GM12878 (cell line): ENCODE measurements at regions not wholly inside any gene's neighbourhood (a gene's known extent, or its start where the extent isn't known, plus 50 kb on each side); places are given as distances from the start of the nearest gene placed in this dataset.
"Not testable (repeated sequence)": the region's sequence is repeated elsewhere in the genome, so short reads cannot be mapped to it uniquely, and the experiment has no call there.

Experiments
- ATAC-seq: fragments of 200-7000 bp; cut with Tn5 transposase; 3 replicates; pipeline ENCODE4 v1.9.1; 2020; ENCODE audit warnings: mild to moderate bottlenecking, moderate library complexity
- BruUV-seq: library from RNA; stranded (reverse); fragments of 400-500 nt; replicated peaks from 2 replicates; lab custom pipeline; 2021; lab: Mats Ljungman, UMichigan
- CTCF ChIA-PET: fragments of 300-600 bp; sonication (Branson Sonifier 250); formaldehyde crosslinking; extraction: SDS; loops from one replicate; lab custom pipeline; 2021; ENCODE audit warnings: inconsistent platforms; lab: Yijun Ruan, JAX
- POLR2A ChIA-PET: fragments of 350-600 bp; formaldehyde crosslinking; extraction: SDS; loops from one replicate; lab custom pipeline; 2021; ENCODE audit warnings: inconsistent platforms; lab: Charles Lee
- RAD21 ChIA-PET: fragments of 300-600 bp; sonication (Branson Sonifier 250); formaldehyde crosslinking; loops from one replicate; lab custom pipeline; 2023; ENCODE audit warnings: antibody characterized with exemption; ENCODE audit not compliant: unreplicated experiment; lab: Charles Lee
- SMC1A ChIA-PET: fragments of 300-600 bp; sonication (Branson Sonifier 250); formaldehyde crosslinking; loops from one replicate; lab custom pipeline; 2023; ENCODE audit not compliant: unreplicated experiment, uncharacterized antibody; lab: Charles Lee
- DNase-seq: peaks from one replicate; pipeline ENCODE4 v3.0.0-alpha.2; 2011; ENCODE audit warnings: low read depth, low spot score
- FAIRE-seq: peaks from 3 replicates; lab custom pipeline; 2011; peaks lifted over from hg19 to GRCh38; lab: Jason Lieb, UNC
- H2AFZ ChIP-seq: 2 replicates; pipeline ENCODE4 v1.6.0; 2011; ENCODE audit warnings: low read depth, low read length, control low read depth; ENCODE audit not compliant: control insufficient read depth
- H3K27ac ChIP-seq: 2 replicates; pipeline ENCODE4 v1.5.1; 2011; ENCODE audit warnings: control low read depth; ENCODE audit not compliant: control insufficient read depth, insufficient read depth
- H3K27me3 ChIP-seq, 2 experiments: replicated peaks in 1 of 2; 2 replicates each; pipeline versions ENCODE4 v1.6.0 to v1.6.1; 2011; ENCODE audit warnings: low read length in 1 of 2; ENCODE audit not compliant: control insufficient read depth in 2 of 2, insufficient read depth in 2 of 2
- H3K36me3 ChIP-seq, 2 experiments: 2 replicates each; pipeline ENCODE4 v1.5.1; 2011; ENCODE audit warnings: low read length in 1 of 2; ENCODE audit not compliant: control insufficient read depth in 2 of 2, insufficient read depth in 2 of 2
- H3K4me1 ChIP-seq: 2 replicates; pipeline ENCODE4 v1.6.1; 2011; ENCODE audit warnings: mild to moderate bottlenecking, low read length, moderate library complexity, mixed read lengths; ENCODE audit not compliant: control insufficient read depth, insufficient read depth
- H3K4me2 ChIP-seq: 2 replicates; pipeline ENCODE4 v1.6.0; 2011; ENCODE audit warnings: control low read depth; ENCODE audit not compliant: control insufficient read depth, insufficient read depth
- H3K4me3 ChIP-seq: fragments of 200-600 bp; sonication (generic); 2 replicates; pipeline ENCODE4 v1.5.1; 2016
- H3K79me2 ChIP-seq: 2 replicates; pipeline ENCODE4 v1.6.0; 2011; ENCODE audit warnings: low read length; ENCODE audit not compliant: control insufficient read depth, insufficient read depth
- H3K9ac ChIP-seq: 2 replicates; pipeline ENCODE4 v1.8.0; 2011; ENCODE audit warnings: low read length, control low read depth, mixed read lengths; ENCODE audit not compliant: control insufficient read depth, insufficient read depth
- H3K9me3 ChIP-seq: replicated peaks from 3 replicates; pipeline ENCODE4 v1.5.1; 2011; ENCODE audit warnings: mild to moderate bottlenecking, low read length; ENCODE audit not compliant: control insufficient read depth, insufficient read depth
- H4K20me1 ChIP-seq: 2 replicates; pipeline ENCODE4 v1.6.0; 2011; ENCODE audit not compliant: control insufficient read depth, insufficient read depth
- BHLHE40 ChIP-seq, 2 experiments: fragments of 450-650 bp in 1 of 2; IDR thresholded peaks; 2 replicates each; pipeline ENCODE4 v1.6.1; 2011 to 2017; ENCODE audit warnings: low read depth in 2 of 2, borderline replicate concordance in 1 of 2, improper control_type of control experiment in 1 of 2, low read length in 1 of 2, mild to moderate bottlenecking in 1 of 2
- IKZF2 ChIP-seq, 2 experiments: fragments of 450-650 bp; IDR thresholded peaks; 2 replicates each; pipeline ENCODE4 v1.6.1; 2017; ENCODE audit warnings: mild to moderate bottlenecking in 2 of 2, moderate library complexity in 2 of 2
- MXI1 ChIP-seq: fragments of 150-350 bp; IDR thresholded peaks from 2 replicates; pipeline ENCODE4 v1.6.1; 2011; ENCODE audit warnings: low read depth, mild to moderate bottlenecking, inconsistent platforms, low read length, improper control_type of control experiment
- RFX5 ChIP-seq: IDR thresholded peaks from 2 replicates; pipeline ENCODE4 v1.6.1; 2011; ENCODE audit warnings: low read depth, low read length, improper control_type of control experiment
- WGBS: methylation state at CpG from one replicate; pipeline ENCODE4 v1.1.6; 2016; ENCODE audit warnings: low lambda C conversion rate; ENCODE audit not compliant: insufficient replicate concordance, insufficient coverage; ENCODE audit errors: missing lambda C conversion rate; 5-methylcytosine and 5-hydroxymethylcytosine counted together
- in situ Hi-C: fragments of 300-500 bp; cut with MboI; formaldehyde crosslinking; loops from 9 replicates; pipeline ENCODE4 v1.14.3; 2018; ENCODE audit warnings: mixed read lengths
- intact Hi-C: fragments of 100-400 bp; cut with micrococcal nuclease; formaldehyde crosslinking; loops from one replicate; pipeline ENCODE4 v1.14.2; 2022; ENCODE audit not compliant: unreplicated experiment
- TF ChIP-seq, protein P1 (sequence below): fragments of 450-650 bp; formaldehyde crosslinking; IDR thresholded peaks from 2 replicates; pipeline ENCODE4 v1.4.0; 2022; ENCODE audit warnings: mild to moderate bottlenecking, moderate library complexity

DNA sequence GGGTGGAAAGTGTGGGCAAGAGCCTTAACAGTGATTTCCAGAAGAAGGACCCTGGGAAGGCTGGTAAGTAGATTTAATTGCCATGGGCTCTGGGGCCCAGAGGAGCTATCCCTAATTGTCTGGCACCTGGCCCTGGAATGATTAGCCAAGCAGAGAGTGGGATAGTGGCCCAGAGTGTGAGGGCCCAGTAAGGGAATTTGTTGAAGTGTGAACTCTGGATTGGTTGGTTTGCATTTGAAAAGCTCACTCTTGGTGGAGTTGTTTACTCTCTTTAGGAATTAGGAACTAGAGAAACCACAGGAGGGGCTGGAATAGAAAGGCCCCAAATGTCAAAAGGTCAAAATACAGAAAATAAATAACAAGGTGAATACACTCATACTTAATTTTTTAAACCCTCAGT lies 207.1 kb downstream of the GABRG2 start (continued):
- TF ChIP-seq, protein P1, sequence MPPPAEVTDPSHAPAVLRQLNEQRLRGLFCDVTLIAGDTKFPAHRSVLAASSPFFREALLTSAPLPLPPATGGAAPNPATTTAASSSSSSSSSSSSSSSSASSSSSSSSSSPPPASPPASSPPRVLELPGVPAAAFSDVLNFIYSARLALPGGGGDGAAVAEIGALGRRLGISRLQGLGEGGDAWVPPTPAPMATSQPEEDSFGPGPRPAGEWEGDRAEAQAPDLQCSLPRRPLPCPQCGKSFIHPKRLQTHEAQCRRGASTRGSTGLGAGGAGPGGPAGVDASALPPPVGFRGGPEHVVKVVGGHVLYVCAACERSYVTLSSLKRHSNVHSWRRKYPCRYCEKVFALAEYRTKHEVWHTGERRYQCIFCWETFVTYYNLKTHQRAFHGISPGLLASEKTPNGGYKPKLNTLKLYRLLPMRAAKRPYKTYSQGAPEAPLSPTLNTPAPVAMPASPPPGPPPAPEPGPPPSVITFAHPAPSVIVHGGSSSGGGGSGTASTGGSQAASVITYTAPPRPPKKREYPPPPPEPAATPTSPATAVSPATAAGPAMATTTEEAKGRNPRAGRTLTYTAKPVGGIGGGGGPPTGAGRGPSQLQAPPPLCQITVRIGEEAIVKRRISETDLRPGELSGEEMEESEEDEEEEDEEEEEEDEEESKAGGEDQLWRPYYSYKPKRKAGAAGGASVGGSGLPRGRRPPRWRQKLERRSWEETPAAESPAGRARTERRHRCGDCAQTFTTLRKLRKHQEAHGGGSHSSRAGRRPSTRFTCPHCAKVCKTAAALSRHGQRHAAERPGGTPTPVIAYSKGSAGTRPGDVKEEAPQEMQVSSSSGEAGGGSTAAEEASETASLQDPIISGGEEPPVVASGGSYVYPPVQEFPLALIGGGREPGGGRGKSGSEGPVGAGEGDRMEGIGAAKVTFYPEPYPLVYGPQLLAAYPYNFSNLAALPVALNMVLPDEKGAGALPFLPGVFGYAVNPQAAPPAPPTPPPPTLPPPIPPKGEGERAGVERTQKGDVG (CRISPR knock-in tag), result no peak
- no peak for TF ChIP-seq IKZF2 (IDR thresholded peaks at IDR 0.05)
- TF ChIP-seq MXI1, result no peak
- no peak for TF ChIP-seq RFX5
- no peak for TF ChIP-seq BHLHE40 (IDR thresholded peaks at IDR 0.05; ENCODE audit: borderline replicate concordance in 1 of 2, low read depth in 2 of 2, low read length in 1 of 2)

DNA sequence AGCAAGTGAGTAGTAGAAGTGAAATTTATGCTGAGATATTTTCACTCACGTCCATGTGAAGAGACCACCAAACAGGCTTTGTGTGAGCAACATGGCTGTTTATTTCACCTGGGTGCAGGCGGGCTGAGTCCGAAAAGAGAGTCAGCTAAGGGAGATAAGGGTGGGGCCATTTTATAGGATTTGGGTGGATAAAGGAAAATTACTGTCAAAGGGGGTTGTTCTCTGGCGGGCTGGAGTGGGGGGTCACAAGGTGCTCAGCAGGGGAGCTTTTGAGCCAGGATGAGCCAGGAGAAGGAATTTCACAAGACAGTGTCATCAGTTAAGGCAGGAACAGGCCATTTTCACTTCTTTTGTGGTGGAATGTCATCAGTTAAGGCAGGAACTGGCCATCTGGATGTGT lies 207.8 kb downstream of the GABRG2 start:
- 55% methylated on average over 4 of the region's 4 CpGs for WGBS
- SMC1A ChIA-PET, H3K9me3 ChIP-seq, H3K4me3 ChIP-seq, H4K20me1 ChIP-seq, H3K36me3 ChIP-seq, H3K4me2 ChIP-seq, H3K27ac ChIP-seq, ATAC-seq, FAIRE-seq, CTCF ChIA-PET, BruUV-seq, RAD21 ChIA-PET, in situ Hi-C loops, intact Hi-C loops, H3K4me1 ChIP-seq, H2AFZ ChIP-seq, DNase-seq, H3K9ac ChIP-seq, H3K27me3 ChIP-seq, H3K79me2 ChIP-seq: not testable (repeated sequence)
- POLR2A ChIA-PET, result interaction anchor here (0.8 kb wide), 1 partner anchor 13 kb away, joined by 3 read pairs; no protein-coding TSS in a partner anchor
